HG03064 (cell line): ENCODE measurements at regions not wholly inside any gene's neighbourhood (a gene's known extent, or its start where the extent isn't known, plus 50 kb on each side); places are given as distances from the start of the nearest gene placed in this dataset.

Experiments
- ATAC-seq: cut with Tn5 transposase; IDR thresholded peaks from one replicate; pipeline ENCODE4 v1.9.1; 2021; ENCODE audit warnings: low read depth; ENCODE audit not compliant: unreplicated experiment

DNA sequence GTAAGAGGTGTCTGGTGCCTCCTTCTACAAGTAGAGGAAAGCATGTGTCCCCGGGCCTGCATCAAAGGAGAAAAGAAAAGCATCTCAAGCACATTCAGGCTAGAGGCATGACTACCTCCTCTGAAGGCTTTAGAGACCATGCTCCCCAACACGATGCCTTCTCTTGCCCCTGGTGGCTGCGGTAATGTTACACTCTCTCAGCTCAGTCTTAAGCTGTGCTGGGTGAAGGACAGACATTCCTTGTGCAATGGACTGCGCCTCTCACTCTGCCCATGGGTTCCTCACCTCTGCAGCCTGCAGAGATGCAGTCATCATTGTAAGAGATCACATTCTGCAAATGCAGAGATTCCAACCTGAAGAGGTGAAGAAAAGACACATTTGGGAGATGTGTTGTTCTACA is 148.2 kb upstream of the HNRNPA3 start:
- ATAC-seq: no peak

DNA sequence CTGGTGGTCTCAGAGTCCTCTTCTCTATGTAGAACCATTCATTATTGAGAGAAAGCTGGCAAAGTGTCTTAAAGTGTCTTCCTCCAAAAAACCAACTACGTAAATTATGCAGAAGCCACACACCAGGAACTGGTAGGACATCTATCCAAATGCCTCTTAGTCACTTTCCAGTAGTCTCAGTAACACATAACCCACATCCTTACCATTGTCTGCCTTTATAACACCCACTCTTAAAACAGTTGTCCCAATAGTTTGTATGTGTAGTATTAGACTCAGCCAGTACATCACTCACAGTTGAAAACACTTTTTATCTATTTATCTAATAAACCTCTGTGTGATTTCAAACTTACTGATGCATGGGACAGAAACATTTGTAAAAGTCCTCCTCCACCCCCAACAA is 143.6 kb upstream of the HNRNPA3 start:
- no peak for ATAC-seq

DNA sequence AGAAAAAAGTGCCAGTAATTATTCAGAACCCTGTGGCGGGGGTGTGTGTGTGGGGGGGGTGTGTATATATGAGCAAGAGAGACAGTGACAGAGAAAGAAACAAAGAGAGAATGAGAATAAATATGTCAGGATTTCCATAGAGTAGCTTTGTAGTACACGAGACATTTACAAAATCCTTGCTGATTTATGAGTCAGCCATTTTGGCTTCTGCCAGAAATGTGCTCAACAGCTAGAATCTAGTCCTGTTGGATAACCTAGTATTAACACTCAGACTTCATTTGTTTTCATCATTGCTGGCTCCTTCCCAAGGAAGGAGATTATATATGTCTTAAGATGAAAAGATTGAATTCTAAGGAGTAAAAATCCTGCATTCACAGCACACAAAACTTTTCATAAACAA is 140.5 kb upstream of the HNRNPA3 start:
- ATAC-seq: no peak

DNA sequence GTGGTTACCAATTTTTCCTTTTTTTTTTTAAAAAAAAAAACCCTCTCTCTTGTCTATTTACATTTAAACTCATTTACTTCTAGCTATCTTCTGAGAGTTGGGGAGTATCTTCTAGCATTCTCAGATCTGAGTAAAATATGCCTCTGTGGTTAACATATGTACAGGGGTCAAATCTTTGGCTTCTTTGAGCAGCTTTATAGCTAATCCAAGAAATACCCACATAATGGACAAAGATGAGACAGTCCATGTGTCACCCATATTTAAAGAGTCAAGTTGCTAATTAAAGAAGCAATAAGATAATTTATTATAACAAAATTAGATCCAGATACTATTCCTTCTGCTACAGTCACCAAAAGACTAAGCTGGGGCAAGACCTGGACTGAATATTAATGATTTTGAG is 139.0 kb upstream of the HNRNPA3 start:
- ATAC-seq: no peak

DNA sequence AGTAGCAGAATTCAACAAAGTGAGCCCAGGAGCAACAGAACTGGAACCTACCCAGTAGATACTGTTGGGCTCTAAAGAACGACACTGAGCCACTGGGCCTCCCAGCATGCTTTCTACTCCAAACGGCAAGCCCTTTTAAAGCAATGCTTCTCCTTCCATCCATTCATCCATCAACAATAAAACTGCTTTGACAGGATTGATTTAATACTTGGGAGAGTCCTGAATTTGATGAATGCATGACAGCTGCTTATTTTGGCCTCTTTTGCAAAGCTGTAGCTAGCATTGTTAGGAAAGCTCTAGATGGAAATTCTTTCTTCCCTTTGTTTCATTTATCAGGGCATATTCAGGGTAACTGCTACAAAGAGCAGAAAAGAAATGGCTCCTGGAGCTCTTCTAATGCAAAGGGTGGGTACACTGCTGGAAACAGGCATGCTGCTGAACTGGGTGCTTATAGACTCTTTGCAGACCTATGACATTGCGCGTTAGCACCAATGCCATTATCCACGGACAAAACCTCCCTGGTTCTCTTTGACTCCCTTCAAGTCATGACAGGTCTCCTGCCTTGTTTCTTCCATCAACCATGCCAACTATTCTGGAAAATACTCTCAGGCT is 138.4 kb upstream of the HNRNPA3 start:
- ATAC-seq: no peak

DNA sequence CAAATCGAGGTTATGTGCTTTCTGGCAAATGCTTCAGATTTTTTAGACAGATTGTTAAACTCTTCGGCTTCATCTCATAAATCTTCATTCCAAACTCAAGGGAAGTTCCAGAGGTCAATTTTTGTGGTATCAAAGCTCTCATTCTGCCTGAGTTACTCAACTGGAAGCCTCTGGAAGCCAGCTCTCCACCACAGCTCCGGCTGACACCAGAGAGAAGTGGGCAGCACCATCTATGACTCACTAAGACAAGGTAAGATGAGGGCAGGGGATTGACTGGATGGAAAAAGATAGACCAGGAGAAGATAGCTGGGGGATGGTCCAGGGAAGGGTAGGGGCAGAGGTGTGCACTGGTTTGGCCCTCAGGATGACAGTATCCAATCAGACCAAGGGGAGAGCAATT is 137.3 kb upstream of the HNRNPA3 start:
- no peak for ATAC-seq

DNA sequence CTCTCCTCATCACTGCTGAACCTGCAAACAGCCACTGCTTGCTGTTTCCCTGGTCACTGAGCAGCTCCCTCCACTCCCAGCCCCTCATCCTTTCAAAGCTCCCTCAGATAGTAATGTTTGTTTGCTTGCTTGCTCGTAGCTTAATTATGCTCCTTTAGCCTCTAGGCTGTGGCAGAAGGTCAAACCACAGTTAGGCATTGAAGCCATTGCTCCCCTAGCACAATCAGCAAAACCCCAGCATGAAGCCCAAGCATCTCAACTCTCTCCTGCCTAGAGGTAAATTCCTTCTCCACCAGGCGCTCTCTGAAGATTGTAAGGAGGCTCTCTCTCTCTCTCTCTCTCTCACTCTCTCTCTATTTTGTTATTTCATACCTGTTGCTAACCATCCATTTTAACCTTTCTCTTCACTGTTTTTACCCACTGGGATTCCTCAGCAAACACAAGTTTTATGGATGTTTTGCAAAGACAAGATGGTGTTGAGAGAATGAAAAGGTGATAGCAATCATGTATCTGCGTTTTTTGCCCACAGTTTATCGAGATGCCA is 135.9 kb upstream of the HNRNPA3 start:
- no peak for ATAC-seq

DNA sequence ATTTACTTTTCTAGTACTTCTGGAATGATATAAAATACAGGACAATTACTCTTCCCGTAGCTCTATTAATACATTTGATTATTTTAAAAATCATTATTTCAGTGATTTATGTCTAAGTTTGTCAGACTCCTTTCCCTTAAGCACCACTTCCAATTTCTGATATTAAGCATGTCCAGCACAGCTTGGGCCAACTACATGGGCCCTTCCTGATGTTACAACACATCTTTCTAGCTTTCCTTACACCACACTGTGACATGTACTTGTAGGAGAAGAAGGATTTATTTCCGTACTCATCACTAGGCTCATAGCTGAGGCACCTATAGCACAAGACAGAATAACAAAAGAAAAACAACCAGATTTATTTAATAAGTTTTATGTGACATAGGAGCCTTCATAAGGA is 134.8 kb upstream of the HNRNPA3 start:
- no peak for ATAC-seq

DNA sequence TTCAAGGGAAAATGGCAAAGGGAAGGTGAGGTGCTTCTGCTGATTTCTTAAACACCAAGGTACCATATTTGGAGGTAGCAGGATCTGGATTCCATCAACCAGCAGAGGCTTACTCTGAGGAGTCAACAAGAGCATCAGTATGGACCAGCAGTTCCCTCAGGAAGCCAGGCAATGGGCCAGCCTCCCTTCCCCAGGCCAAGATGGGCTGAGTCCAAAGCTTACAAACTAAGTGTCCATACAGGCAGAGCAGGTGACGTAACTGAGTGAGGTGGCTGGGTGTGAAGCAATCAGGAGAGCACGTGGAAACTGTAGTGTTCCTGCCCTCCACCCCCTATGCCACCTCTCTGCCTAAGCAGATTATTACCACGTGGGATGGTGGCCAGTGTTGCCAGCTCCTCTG is 134.2 kb upstream of the HNRNPA3 start:
- no peak for ATAC-seq

DNA sequence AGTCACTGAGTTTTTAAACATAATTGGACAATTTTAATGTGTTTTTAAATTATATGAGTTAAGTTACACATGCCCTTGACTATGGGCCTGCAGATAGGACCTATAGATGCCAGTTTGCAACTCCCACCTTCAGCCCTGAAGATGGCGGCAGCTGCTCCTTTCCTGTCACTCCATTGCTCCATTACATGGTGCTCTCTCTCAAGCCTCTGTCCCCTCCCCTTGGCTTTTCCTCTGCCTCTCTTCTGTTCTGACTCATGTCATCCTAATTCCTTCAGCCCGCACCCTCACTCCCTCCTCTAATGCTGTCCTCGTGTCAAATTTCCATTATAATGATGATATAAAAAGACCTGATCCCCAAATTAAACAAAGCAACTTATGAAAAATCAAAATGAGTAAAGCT is 133.7 kb upstream of the HNRNPA3 start:
- ATAC-seq: no peak

DNA sequence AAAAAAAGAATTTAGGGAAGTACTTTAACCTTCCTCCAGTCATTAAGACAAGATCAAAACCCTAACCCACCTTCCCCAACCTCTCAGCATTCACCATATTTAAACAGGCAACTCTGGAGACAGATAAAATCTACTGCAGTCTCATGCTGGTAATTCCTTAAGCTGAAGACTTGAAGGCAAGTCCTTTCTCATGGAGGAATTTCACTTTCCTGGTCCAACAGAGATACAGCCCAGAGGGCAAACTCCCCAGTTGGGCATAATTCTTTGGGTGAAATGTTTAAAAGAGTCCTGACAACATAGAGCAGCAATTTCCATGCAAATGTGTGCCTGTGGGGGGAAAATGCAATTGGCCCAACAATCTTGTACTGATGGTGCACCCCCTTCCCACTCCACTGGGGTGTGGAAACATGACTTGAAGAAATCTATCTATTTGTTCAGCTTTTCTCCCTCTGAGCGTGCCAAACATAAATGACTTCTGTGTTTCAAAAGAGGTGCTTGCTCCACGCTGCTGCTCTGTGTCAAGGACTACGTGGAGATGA is 131.8 kb upstream of the HNRNPA3 start:
- no peak for ATAC-seq

DNA sequence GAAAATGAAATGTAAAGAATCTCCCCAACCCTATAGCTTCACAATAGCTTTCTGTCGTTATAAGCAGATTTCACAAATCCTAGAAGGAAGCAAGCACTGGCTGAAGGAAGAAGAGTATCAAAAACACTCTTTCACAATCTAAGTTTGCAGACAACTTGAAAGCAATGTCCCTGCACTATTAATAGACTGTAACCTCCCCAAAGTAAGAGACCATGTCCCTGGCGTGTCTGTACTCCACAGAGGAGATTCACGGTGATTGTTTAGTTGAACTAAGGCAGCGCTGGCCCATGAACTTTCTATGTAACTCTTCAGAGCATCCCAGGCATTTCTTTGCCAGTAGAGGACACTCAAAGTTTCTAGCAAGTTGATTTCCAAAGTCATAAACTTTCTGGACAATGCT is 128.0 kb upstream of the HNRNPA3 start:
- ATAC-seq: no peak

DNA sequence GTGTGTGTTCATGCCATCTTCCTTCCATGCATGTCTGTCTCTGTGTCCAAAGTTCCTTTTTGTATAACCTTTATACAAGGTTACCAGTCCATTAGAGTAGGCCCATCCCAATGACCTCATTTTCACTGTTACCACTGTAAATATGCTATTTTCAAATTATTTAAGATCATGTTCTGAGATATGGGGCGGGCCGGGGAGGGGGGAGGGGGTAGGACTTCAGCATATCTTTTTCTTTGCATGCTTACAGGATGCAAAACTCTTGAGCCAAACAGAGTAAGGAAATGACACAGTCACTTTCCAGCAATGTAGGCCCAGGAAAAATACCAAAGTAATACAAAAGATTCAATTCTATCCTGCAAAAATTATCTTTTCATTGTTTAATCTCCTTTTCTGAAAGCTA is 124.1 kb upstream of the HNRNPA3 start:
- ATAC-seq: no peak

DNA sequence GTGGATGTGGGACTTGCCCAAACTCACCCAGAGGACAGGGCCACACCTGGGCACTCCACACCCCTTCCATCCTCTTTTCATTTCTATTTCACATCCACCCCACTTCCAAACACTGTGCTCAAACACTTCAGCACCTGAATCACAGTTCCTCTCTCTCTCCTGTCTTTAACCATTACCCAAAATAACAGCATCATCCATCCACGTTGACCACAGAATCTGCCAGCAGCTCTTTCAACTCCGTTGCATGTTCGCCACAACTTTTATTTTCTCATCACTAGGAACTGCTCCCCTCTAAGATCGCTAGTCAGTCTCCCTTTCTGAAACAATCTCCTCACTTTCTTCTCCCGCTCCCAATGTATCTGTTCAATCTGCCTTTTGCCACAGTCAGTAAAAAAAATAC is 121.6 kb upstream of the HNRNPA3 start:
- ATAC-seq: no peak

DNA sequence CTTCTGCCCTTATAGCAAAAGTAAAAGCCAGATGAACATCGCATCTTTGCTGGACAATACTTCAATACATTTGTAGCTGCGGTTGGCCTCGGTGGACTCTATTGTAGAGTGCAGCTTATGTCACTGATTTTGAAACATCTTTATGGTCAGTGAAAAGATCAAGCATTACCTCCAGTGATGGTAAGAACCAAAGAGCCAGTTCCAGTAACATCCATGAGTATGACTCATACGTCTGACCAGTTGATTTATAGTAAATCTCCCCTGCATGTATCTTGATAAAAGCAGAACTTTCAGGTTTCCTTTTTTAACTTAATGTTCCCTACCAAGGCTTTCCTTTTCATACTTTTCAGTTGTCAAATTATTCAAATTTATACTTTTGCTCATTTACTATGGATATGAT is 119.2 kb upstream of the HNRNPA3 start:
- no peak for ATAC-seq

DNA sequence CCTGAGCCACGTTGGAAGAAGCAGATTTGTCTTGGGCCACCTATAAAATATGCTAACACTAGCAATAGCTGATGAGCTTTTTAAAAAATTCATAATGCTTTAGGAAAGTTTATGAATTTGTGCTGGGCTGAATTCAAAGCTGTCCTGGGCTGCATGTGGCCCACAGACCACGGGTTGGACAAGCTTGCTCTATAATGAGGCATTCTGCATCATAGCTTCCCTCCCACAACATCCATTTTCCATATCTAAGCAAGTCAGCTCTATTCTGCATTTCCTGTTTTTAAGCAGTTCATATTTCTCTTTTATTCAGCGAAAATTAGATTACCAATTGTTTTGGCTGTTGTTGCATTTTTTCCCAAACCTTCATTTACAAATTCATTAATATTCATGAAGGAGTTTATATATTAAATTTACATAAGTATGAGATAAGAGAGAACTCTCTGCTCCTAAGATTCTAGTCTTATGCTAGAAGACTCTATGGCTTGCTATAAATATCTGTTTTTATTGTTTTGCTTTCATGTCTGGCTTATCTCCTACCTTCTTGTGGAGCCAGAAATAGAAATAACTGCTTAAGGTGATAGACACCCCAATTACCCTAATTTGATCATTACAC is 114.5 kb upstream of the HNRNPA3 start:
- no peak for ATAC-seq

DNA sequence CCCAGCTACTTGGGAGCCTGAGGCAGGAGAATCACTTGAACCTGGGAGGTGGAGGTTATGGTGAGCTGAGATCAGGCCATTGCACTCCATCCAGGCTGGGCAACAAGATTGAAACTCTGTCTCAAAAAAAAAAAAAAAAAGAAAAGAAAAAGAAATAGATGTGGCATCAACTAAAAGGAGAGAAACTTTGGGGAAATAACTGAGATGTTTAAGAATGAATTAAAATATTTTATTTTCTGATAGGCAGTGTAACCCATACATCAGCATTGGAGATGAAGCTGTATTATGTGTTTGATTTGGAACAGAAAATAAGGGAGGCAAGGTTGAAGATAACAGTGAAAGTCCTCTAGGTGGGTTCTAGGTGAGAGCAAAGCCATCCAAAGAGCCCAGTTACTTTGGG is 110.7 kb upstream of the HNRNPA3 start:
- no peak for ATAC-seq

DNA sequence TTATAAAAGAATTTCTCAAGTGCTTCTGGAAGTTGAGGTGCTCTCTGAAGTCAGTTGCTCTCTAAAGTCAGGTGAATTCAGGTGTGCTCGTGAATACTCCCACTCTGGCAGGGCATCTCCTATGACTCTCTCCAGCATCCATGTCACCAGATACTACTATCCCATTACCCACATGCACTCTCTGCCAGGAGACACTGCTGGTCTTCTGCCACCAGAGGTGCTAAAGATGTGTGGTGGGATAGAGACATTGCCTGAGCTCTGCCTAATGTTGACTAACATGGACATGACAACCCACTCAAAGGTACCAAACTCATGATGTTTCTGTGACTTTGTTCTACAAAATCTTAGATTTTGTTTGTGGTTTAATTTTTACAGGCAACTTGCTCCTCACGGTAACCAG is 106.4 kb upstream of the HNRNPA3 start:
- no peak for ATAC-seq

DNA sequence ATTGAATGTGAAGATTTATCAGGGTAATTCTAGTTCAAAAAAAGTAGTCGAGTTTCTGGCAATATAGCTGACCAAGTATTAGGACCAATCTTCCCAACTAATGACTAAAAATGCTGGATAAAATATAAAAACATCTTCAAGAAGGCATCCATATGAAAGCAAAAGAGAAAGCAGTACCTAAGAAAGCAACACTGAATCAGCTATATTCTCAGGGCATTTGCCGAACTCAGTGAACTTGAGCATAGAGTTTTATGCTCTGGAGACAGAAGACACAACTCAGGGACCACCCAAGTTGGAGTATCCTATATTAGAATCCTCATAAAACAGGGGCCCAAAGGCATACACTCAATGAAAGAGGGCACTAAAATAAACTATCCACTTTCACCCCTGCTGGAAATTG is 103.7 kb upstream of the HNRNPA3 start:
- no peak for ATAC-seq

DNA sequence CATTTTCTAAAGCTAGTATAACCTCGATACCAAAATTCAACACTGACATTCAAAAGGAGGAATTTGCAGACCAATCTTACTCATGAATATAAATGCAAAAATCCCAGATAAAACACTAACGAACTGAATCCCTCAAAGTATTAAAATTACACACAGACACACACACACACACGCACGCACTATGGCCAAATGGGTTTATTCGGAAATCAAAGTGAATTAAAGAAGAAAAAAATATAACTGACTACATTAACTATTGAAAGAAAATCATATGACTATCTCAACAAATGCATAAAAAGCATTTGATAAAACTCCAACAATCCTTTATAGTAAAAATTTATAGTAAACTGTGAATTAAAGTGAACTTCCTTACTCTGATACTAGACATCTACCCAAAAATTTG is 97.9 kb upstream of the HNRNPA3 start:
- no peak for ATAC-seq

DNA sequence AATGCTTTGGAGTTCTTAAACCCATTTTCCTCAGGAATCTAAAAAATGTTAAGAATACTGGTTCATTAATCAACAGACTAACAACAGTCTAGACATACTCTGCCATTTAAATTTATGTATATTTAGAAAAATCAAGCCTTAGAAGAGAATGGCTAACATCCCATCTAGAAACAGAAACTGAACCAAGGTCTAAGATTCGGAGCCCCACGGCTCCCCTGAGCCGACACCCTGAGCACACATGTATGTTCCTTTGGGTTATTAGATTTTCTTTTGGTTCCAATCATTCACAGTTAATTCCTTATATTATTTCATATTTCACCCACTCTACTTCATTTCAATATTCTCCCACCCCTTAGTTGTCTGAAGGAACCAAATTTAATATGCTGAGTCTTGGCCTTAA is 94.8 kb upstream of the HNRNPA3 start:
- ATAC-seq: no peak

DNA sequence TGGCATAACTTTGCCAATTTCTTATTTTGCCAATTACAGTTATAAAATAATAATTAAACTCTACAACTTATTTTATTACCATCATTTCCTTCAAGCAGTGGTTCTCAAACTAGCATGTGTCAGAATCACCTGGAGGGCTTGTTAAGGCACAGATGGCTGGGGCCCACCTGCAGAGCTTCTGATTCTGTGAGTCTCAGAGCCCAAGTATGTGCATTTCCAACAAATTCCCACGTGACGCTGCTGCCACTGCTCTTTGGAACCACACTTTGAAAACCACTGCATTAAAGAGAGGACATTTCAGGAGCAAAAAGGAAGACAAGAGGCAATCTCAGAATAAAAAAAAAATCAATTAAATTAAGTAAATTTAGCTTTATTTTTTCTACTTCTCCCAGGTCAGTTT is 94.0 kb upstream of the HNRNPA3 start:
- no peak for ATAC-seq
